GM10248 (cell line): ENCODE measurements at regions not wholly inside any gene's neighbourhood (a gene's known extent, or its start where the extent isn't known, plus 50 kb on each side); places are given as distances from the start of the nearest gene placed in this dataset.

Experiments
- CTCF ChIA-PET: fragments of 300-600 bp; sonication (Branson Sonifier 250); formaldehyde crosslinking; extraction: SDS; loops from one replicate; lab custom pipeline; 2021; ENCODE audit warnings: antibody characterized with exemption; lab: Yijun Ruan, JAX
- POLR2A ChIA-PET: fragments of 350-650 bp; sonication (Branson Sonifier 250); formaldehyde crosslinking; extraction: SDS; loops from one replicate; lab custom pipeline; 2020; ENCODE audit warnings: antibody characterized with exemption; lab: Yijun Ruan, JAX
- DNase-seq: peaks from one replicate; pipeline ENCODE4 v3.0.0; 2012; ENCODE audit errors: extremely low spot score
- CTCF ChIP-seq: IDR thresholded peaks from 2 replicates; pipeline ENCODE4 v1.5.1; 2012; ENCODE audit warnings: mild to moderate bottlenecking, low read depth; ENCODE audit errors: extremely low read depth, missing control alignments, control extremely low read depth

DNA sequence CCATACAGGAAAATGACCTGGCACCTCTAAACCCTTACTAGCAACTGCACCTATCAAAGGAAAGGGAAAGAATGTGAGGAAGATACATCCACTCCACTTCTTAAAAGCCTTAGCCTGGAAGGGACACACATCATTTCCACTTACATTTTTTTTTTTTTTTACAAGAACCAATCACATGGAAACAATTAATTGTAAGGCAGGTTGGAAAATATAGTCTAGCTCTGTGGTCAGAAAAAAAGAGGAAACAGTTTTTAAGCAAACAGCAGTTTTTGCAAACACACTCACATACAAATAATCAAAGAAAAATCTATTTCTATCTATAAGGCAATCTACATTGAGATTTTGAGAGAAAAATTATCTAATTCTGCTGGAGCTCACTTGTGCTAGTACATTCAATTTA lies 98.9 kb upstream of the SPRED1 start:
- TF ChIP-seq CTCF: no peak
- DNase-seq: no peak
- ChIA-PET CTCF (interaction anchor here (1.5 kb wide), 2 partner anchors 11 to 45 kb away, joined by 3 read pairs; no protein-coding TSS in a partner anchor), POLR2A (no interaction called here)

DNA sequence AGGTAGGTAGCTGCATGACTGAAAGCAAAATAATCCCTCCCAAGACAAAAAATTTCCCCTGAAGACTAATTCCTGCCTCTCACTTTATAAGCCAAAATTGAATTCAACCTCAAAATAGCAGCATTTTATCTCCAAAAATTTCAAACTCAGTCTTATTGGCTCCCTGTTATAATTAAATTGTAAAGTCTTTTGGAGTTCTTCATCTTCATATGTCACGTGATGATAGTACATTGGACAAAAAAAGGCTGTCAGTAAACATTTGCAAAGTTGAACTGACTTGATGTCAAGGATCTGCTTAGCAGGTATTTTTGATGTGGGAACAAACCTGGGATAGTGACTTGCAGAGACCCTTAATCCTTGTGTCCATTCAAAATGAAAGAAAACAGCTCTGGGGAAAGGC lies 98.4 kb upstream of the SPRED1 start:
- no peak for TF ChIP-seq CTCF
- ChIA-PET CTCF (interaction anchor here (1.5 kb wide), 1 partner anchor 45 kb away, joined by 3 read pairs; no protein-coding TSS in a partner anchor), POLR2A (no interaction called here)
- DNase-seq: no peak

DNA sequence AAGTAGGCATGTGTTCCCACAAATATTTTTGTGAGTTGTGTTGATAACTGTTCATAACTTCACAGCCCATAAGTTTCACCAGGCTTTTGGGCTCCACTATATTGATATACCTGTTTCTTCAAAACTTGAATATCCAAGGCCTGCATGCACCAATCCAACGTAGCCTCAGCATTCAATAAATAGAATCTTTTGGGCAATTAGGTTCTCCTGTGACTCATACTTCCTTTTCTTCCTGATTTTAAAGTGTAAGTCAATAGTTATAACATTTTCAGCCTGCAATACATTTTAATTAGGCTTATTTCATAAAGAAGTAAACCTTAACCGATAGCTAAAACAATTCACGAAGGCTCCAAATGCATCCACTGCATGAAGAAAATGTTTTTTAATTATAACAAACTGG lies 97.8 kb upstream of the SPRED1 start:
- CTCF ChIA-PET: interaction anchor here (1.5 kb wide), 1 partner anchor 46 kb away, joined by 3 read pairs; no protein-coding TSS in a partner anchor
- no peak for DNase-seq
- no peak for TF ChIP-seq CTCF
- POLR2A ChIA-PET: no interaction called here

GRCh38 chr15:38163658-38164057 lies 89.0 kb upstream of the SPRED1 start:
- no peak for DNase-seq
- no peak for TF ChIP-seq CTCF
- ChIA-PET POLR2A (no interaction called here), CTCF (interaction anchor here (1.3 to 1.5 kb wide), 2 partner anchors 9 to 10 kb away, joined by 3 read pairs; no protein-coding TSS in a partner anchor)

DNA sequence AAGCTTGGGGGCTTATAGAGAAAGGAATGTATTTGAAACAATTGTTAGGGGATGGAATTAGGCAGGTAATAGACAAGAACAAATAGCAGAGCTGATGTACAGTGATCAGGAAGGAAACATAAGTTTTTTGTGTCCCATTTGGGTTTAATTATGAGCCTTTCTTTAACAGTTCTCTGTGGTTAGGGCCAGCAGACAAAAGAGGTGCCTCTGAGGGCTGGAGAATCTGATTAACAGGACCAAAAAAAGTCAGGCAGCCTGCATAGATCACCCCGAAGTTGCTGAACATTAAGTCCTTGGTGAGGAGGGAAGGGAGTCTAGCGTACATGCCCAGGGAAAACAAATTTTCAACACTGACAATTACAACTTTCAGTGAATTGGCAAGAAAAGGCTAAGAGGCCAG lies 88.6 kb upstream of the SPRED1 start:
- no peak for DNase-seq
- TF ChIP-seq CTCF: no peak
- ChIA-PET CTCF (interaction anchor here (1.3 to 1.5 kb wide), 2 partner anchors 9 to 11 kb away, joined by 3 read pairs; no protein-coding TSS in a partner anchor), POLR2A (no interaction called here)

DNA sequence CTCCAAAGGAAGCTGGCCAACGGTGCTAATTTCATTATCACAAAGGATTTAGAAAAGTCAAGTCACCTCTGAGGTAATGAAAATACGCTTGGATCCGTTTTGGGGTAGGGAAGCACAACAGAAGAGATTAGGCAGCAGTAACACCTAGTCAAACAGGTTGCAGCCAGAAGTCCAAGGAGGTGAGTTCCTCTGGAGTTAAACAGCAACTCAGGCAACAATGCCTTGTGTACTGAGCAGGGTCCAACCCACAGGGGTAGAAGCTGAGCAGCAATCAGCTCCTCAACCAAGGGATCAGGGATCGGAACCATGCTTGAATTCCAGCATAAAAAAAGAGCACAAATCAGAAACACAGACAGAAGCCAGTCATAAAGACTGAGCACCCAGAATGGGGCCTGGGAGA lies 88.1 kb upstream of the SPRED1 start:
- no peak for TF ChIP-seq CTCF
- ChIA-PET POLR2A (no interaction called here), CTCF (interaction anchor here (1.3 to 1.5 kb wide), 2 partner anchors 8 to 11 kb away, joined by 3 read pairs; no protein-coding TSS in a partner anchor)
- DNase-seq: no peak
